ENCODE measurements at regions not wholly inside any gene's neighbourhood (a gene's known extent, or its start where the extent isn't known, plus 50 kb on each side); places are given as distances from the start of the nearest gene placed in this dataset.
"Not testable (repeated sequence)": the region's sequence is repeated elsewhere in the genome, so short reads cannot be mapped to it uniquely, and the experiment has no call there.

DNA sequence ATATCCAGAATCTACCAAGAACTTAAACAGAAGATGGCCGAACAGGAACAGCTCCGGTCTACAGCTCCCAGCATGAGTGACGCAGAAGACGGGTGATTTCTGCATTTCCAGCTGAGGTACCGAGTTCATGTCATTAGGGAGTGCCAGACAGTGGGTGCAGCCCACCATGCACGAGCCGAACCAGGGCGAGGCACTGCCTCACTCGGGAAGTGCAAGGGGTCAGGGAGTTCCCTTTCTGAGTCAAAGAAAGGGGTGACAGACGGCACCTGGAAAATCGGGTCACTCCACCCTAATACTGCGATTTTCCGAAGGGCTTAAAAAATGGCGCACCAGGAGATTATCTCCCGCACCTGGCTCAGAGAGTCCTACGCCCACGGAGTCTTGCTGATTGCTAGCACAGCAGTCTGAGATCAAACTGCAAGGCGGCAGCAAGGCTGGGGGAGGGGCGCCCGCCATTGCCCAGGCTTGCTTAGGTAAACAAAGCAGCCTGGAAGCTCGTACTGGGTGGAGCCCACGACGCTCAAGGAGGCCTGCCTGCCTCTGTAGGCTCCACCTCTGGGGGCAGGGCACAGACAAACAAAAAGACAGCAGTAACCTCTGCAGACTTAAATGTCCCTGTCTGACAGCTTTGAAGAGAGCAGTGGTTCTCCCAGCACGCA is 267.4 kb downstream of the HINT1 start:
- CTCF ChIA-PET; POLR2A ChIA-PET; SMC1A ChIA-PET (ENCODE audit: uncharacterized antibody, unreplicated experiment): not testable (repeated sequence)

DNA sequence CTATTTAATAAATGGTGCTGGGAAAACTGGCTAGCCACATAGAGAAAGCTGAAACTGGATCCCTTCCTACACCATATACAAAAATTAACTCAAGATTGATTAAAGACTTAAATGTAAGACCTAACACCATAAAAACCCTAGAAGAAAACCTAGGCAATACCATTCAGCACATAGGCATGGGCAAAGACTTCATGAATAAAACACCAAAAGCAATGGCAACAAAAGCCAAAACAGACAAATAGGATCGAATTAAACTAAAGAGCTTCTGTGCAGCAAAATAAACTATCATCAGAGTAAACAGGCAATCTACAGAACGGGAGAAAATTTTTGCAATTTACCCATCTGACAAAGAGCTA is 267.9 kb downstream of the HINT1 start:
- H3K4me2 ChIP-seq (ENCODE audit: control insufficient read depth, insufficient read depth); CTCF ChIA-PET; in situ Hi-C loops (cut with MboI); intact Hi-C loops (cut with micrococcal nuclease; ENCODE audit: unreplicated experiment); H3K9me3 ChIP-seq (replicated peaks; ENCODE audit: control insufficient read depth, insufficient read depth, low read length); BruUV-seq (replicated peaks); H3K9ac ChIP-seq (ENCODE audit: control insufficient read depth, insufficient read depth, low read length); H3K27ac ChIP-seq (ENCODE audit: control insufficient read depth, insufficient read depth); ATAC-seq; RAD21 ChIA-PET (ENCODE audit: unreplicated experiment); H3K4me3 ChIP-seq; H3K79me2 ChIP-seq (ENCODE audit: control insufficient read depth, insufficient read depth, low read length); POLR2A ChIA-PET; H3K36me3 ChIP-seq (ENCODE audit: control insufficient read depth in 2 of 2, insufficient read depth in 2 of 2, low read length in 1 of 2); H3K27me3 ChIP-seq (replicated peaks in 1 of 2; ENCODE audit: control insufficient read depth in 2 of 2, insufficient read depth in 2 of 2, low read length in 1 of 2); H4K20me1 ChIP-seq (ENCODE audit: control insufficient read depth, insufficient read depth); FAIRE-seq; SMC1A ChIA-PET (ENCODE audit: uncharacterized antibody, unreplicated experiment); H3K4me1 ChIP-seq (ENCODE audit: control insufficient read depth, insufficient read depth, low read length); DNase-seq (ENCODE audit: low read depth, low spot score); H2AFZ ChIP-seq (ENCODE audit: control insufficient read depth, low read depth, low read length): not testable (repeated sequence)
- 6% methylated on average over 2 of the region's 2 CpGs for WGBS (ENCODE audit: insufficient coverage, insufficient replicate concordance, low lambda C conversion rate, missing lambda C conversion rate)

More for the DNA sequence above, 267.4 kb downstream of the HINT1 start:
- H3K79me2 ChIP-seq (ENCODE audit: control insufficient read depth, insufficient read depth, low read length); H2AFZ ChIP-seq (ENCODE audit: control insufficient read depth, low read depth, low read length); H3K9me3 ChIP-seq (replicated peaks; ENCODE audit: control insufficient read depth, insufficient read depth, low read length); in situ Hi-C loops (cut with MboI); H3K4me2 ChIP-seq (ENCODE audit: control insufficient read depth, insufficient read depth); ATAC-seq; H3K9ac ChIP-seq (ENCODE audit: control insufficient read depth, insufficient read depth, low read length); H3K27me3 ChIP-seq (replicated peaks in 1 of 2; ENCODE audit: control insufficient read depth in 2 of 2, insufficient read depth in 2 of 2, low read length in 1 of 2); H3K27ac ChIP-seq (ENCODE audit: control insufficient read depth, insufficient read depth); H3K4me3 ChIP-seq; RAD21 ChIA-PET (ENCODE audit: unreplicated experiment); DNase-seq (ENCODE audit: low read depth, low spot score); H3K4me1 ChIP-seq (ENCODE audit: control insufficient read depth, insufficient read depth, low read length); FAIRE-seq; intact Hi-C loops (cut with micrococcal nuclease; ENCODE audit: unreplicated experiment); BruUV-seq (replicated peaks); H4K20me1 ChIP-seq (ENCODE audit: control insufficient read depth, insufficient read depth); H3K36me3 ChIP-seq (ENCODE audit: control insufficient read depth in 2 of 2, insufficient read depth in 2 of 2, low read length in 1 of 2): not testable (repeated sequence)
- WGBS (ENCODE audit: insufficient coverage, insufficient replicate concordance, low lambda C conversion rate, missing lambda C conversion rate): 58% methylated on average over 24 of the region's 24 CpGs

DNA sequence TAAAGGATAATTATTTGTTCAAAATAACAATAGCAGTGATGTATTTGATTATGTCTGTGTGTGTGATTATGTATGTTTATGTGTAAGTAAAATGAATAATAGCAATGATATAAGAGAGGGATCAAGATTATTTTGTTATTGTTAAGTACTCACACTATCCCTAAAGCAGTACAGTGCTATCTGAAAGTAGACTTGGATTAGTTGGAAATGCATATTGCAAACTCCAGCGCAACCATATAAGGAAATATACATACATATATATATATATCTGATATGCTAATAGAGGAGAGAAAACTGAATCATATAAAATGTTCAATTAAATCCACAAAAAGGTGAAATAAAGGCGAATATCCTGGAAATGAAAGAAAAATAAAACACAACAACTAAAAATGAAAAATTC is 268.4 kb downstream of the HINT1 start:
- no peak overlapping the region for H3K27ac ChIP-seq (ENCODE audit: control insufficient read depth, insufficient read depth)

More for the DNA sequence above, 268.4 kb downstream of the HINT1 start:
- 35% methylated on average over 2 of the region's 2 CpGs for WGBS (ENCODE audit: insufficient coverage, insufficient replicate concordance, low lambda C conversion rate, missing lambda C conversion rate)
- SMC1A ChIA-PET (ENCODE audit: uncharacterized antibody, unreplicated experiment): no interaction called here
- no peak overlapping the region for H3K4me3 ChIP-seq
- H3K4me2 ChIP-seq (ENCODE audit: control insufficient read depth, insufficient read depth): no peak overlapping the region
- FAIRE-seq (no peak), DNase-seq (ENCODE audit: low read depth, low spot score) (no peak), ATAC-seq (no peak)
- in situ Hi-C loops (cut with MboI) (no loop called here), intact Hi-C loops (cut with micrococcal nuclease; ENCODE audit: unreplicated experiment) (no loop called here)
- POLR2A ChIA-PET: no interaction called here
- H2AFZ ChIP-seq (ENCODE audit: control insufficient read depth, low read depth, low read length): no peak overlapping the region
- H3K9ac ChIP-seq (ENCODE audit: control insufficient read depth, insufficient read depth, low read length): no peak overlapping the region
- no peaks in the 10 kb centered on the region for H4K20me1 ChIP-seq (ENCODE audit: control insufficient read depth, insufficient read depth)
- CTCF ChIA-PET: no interaction called here
- BruUV-seq (replicated peaks): no TSS peak
- RAD21 ChIA-PET (ENCODE audit: unreplicated experiment): no interaction called here
- H3K9me3 ChIP-seq (replicated peaks; ENCODE audit: control insufficient read depth, insufficient read depth, low read length): no peaks in the 10 kb centered on the region
- H3K79me2 ChIP-seq (ENCODE audit: control insufficient read depth, insufficient read depth, low read length): no peaks in the 10 kb centered on the region
- H3K4me1 ChIP-seq (ENCODE audit: control insufficient read depth, insufficient read depth, low read length): no peaks in the 10 kb centered on the region
- no peak for TF ChIP-seq MAX (IDR thresholded peaks at IDR 0.05; ENCODE audit: low read depth, low read length)
- TF ChIP-seq, protein P1, sequence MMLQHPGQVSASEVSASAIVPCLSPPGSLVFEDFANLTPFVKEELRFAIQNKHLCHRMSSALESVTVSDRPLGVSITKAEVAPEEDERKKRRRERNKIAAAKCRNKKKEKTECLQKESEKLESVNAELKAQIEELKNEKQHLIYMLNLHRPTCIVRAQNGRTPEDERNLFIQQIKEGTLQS (IDR thresholded peaks at IDR 0.05; ENCODE audit: borderline replicate concordance, extremely low read depth, low read depth, low read length): no peak
- no peaks in the 10 kb centered on the region for H3K27me3 ChIP-seq (replicated peaks in 1 of 2; ENCODE audit: control insufficient read depth in 2 of 2, insufficient read depth in 2 of 2, low read length in 1 of 2)
- H3K36me3 ChIP-seq (ENCODE audit: control insufficient read depth in 2 of 2, insufficient read depth in 2 of 2, low read length in 1 of 2): no peaks in the 10 kb centered on the region
